HUES64 (cell line): ENCODE measurements at regions not wholly inside any gene's neighbourhood (a gene's known extent, or its start where the extent isn't known, plus 50 kb on each side); places are given as distances from the start of the nearest gene placed in this dataset.

Experiments
- H3K27ac ChIP-seq: 2 replicates; pipeline ENCODE4 v1.7.0; 2013; ENCODE audit warnings: low read depth, low read length, inconsistent platforms
- H3K27me3 ChIP-seq: 2 replicates; pipeline ENCODE4 v1.6.1; 2013; ENCODE audit warnings: mild to moderate bottlenecking, low read length; ENCODE audit not compliant: insufficient read depth
- H3K36me3 ChIP-seq: 2 replicates; pipeline ENCODE4 v1.6.1; 2013; ENCODE audit warnings: mild to moderate bottlenecking, low read length; ENCODE audit not compliant: insufficient read depth
- H3K4me1 ChIP-seq: 2 replicates; pipeline ENCODE4 v1.6.1; 2013; ENCODE audit warnings: mild to moderate bottlenecking, low read length, moderate library complexity; ENCODE audit not compliant: insufficient read depth
- H3K4me3 ChIP-seq: 2 replicates; pipeline ENCODE4 v1.5.1; 2013; ENCODE audit warnings: mild to moderate bottlenecking, low read length, moderate library complexity
- H3K9ac ChIP-seq: 2 replicates; pipeline ENCODE4 v1.6.1; 2013; ENCODE audit warnings: mild to moderate bottlenecking, low read depth, low read length
- H3K9me3 ChIP-seq: 2 replicates; pipeline ENCODE4 v1.6.1; 2013; ENCODE audit warnings: low read depth, low read length; ENCODE audit not compliant: insufficient read depth
- WGBS: fragments of 150-250, 120-280 bp; methylation state at CpG from one replicate; pipeline ENCODE4 v1.1.7; 2013; ENCODE audit warnings: missing lambda C conversion rate; 5-methylcytosine and 5-hydroxymethylcytosine counted together

DNA sequence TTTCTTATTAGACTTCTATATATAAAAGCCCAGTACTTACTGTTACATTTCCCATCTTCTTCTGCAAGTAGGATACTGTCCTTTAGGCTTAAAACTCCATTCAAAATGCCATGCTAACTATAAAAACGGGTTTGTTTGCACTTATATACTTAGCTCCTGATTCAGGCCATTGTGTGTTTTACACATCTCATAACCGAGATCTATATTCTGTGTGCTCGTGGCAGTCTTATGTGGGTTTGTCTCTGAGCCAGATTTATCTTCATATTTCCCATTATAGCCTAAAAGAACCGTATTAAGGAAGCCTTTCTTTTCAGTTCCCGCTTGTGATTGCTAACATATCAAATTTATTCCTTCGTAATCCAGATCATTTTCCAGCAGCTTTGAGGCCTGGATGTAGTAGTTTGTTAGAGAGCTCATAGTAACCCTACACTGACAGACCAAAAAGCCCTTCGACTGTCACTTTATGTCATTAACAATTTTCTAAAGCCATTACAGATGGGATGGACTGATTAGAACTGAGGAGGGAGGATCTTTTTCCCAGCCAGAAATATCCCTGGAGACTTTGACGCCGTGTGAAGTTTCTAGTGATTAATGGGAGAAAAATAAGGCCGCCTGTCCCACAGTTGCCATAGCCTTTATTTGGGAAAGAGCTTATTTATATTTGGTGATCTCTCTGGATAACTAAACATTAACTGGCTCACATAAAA lies 508.5 kb downstream of the FOXG1 start:
- H3K4me1 ChIP-seq = no peaks in the 10 kb centered on the region
- no peak overlapping the region for H3K4me3 ChIP-seq
- 88% methylated on average over 8 of the region's 10 CpGs for WGBS
- no peak overlapping the region for H3K27ac ChIP-seq
- no peak overlapping the region for H3K9ac ChIP-seq
- H3K36me3 ChIP-seq = no peaks in the 10 kb centered on the region
- H3K27me3 ChIP-seq = no peaks in the 10 kb centered on the region
- no peaks in the 10 kb centered on the region for H3K9me3 ChIP-seq

DNA sequence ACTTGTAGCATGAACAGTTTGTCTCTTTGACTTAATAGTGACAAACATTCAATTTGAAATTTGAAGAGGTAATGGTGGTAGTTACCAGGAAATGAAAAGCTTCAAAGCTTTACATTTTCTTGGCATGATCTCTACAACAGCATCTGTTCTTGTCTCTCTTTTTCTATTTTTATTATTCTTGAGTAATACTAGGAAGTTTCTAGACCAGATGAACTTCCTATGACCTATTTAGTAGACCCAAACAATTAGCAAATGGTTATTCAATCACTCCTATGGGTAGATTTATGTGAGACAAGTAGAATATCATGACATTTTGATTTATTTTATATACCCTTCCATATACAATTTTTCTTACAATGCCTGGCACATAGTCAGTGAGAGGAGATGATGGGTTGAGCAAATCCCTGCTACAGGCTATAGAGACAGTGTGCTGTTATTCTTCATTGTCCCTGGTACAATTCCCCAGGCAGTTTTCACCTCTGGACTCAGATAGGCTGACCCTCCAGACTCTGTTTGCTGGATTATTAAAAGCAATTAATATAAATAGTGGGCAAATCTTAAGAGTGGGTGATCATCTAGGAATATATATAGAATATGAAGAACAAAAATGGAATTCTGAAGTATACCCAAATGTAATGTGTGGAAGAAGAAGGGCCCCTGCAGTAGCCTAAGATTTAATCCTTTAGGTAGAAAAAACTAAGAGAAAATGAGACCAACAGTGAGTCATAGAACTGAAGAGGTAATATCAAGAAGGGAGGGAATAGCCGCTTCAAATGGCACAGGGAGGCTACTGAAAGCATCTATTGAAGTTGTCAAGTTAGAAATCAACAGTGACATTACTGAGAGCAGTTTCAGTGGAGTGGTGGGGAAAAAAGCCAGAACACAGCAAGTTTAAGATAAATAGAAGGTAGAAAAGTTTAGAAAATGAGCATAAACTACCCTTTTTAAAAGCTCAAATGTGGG lies 512.0 kb downstream of the FOXG1 start:
- no peak overlapping the region for H3K27ac ChIP-seq
- H3K27me3 ChIP-seq = no peaks in the 10 kb centered on the region
- WGBS = 89% methylated on average over 1 of the region's 1 CpG
- no peaks in the 10 kb centered on the region for H3K4me1 ChIP-seq
- no peaks in the 10 kb centered on the region for H3K9me3 ChIP-seq
- no peak overlapping the region for H3K4me3 ChIP-seq
- no peaks in the 10 kb centered on the region for H3K36me3 ChIP-seq
- H3K9ac ChIP-seq = no peak overlapping the region

DNA sequence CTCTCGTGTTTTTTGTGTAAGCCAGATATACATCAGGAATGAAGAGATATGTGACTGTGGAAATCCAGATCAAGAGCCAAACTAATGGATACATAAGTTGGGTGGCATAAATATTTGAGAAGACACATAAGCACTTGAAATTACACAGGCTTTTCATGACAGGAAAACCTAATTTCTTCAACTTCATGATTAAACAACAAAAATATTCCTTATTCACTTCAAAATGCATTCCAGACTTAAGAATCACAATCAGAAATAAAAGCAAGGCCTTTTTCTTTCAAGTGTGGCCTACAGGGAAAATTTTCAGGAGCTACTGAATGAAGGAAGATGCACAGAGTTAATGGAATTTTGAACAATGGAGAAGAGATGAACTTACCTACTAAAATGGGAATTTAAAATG lies 515.6 kb downstream of the FOXG1 start:
- Histone ChIP-seq H3K27me3 (no peaks in the 10 kb centered on the region), H3K27ac (no peak overlapping the region), H3K9ac (no peak overlapping the region), H3K9me3 (no peaks in the 10 kb centered on the region), H3K36me3 (no peaks in the 10 kb centered on the region), H3K4me1 (no peaks in the 10 kb centered on the region), H3K4me3 (no peak overlapping the region)
- WGBS = 90% methylated on average over 1 of the region's 1 CpG

DNA sequence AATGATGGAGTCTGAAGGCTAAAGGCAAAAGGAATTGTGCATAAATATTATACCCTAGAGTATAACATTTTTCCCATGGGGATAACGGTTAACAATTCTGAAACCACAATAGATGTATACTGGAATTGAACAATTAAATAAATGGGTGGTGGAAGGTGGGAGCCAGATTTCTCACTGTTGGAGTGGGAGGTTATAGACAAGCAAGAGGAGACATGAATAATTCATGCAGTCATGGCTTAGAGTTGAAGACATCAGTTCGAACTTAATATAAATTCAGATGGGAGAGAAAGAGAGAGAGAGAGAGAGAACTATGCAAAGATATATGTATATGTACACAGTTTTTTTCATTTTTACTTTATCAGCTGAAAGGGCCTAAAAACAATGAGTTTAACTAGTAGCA lies 523.9 kb downstream of the FOXG1 start:
- peaks cover 22% of the 10 kb centered on the region for H3K9me3 ChIP-seq
- no peaks in the 10 kb centered on the region for H3K27me3 ChIP-seq
- H3K9ac ChIP-seq = no peak overlapping the region
- no peak overlapping the region for H3K27ac ChIP-seq
- 94% methylated on average over 1 of the region's 2 CpGs for WGBS
- no peaks in the 10 kb centered on the region for H3K4me1 ChIP-seq
- no peaks in the 10 kb centered on the region for H3K36me3 ChIP-seq
- no peak overlapping the region for H3K4me3 ChIP-seq

DNA sequence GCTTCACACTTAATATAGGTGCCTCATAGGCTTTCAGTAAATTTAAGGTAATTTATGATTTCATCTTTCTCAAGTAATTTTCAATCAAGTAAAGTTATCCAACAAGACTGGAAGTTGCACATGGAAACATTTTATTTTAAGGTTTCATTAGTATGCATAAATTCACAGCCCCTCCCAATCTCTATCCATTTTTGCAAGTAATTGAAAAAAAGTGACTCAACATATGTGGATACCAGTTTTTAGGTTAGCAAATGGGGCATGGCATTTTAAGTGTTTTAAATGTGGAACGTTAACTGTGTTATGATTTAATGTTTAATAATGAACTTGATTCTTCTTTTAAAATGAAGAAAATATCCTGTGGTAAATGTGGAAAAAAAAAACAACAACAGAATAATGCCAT lies 532.8 kb downstream of the FOXG1 start:
- no peaks in the 10 kb centered on the region for H3K27me3 ChIP-seq
- H3K4me3 ChIP-seq = no peak overlapping the region
- WGBS = 89% methylated on average over 1 of the region's 1 CpG
- H3K27ac ChIP-seq = no peak overlapping the region
- no peaks in the 10 kb centered on the region for H3K4me1 ChIP-seq
- H3K36me3 ChIP-seq = no peaks in the 10 kb centered on the region
- no peak overlapping the region for H3K9ac ChIP-seq
- peaks cover 19% of the 10 kb centered on the region for H3K9me3 ChIP-seq

DNA sequence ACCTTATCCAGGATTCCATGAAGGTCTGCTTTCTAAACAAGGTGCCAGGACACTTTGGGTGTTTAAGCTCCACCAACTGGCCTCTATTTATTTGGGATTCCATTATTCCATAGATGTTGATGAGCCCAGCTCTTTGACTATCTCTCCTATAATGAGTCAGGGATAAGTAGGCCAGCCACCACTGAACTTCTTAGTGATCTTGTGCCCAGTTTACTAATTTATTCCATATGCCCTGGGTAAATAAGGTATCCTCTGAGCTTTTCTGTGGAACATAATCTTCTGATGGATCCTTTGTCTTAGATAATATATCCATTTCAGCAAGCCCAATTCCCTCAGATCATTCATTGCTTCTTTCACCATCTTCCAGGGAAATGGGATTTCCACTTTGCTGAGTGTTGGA lies 535.0 kb downstream of the FOXG1 start:
- no peak overlapping the region for H3K4me3 ChIP-seq
- no peaks in the 10 kb centered on the region for H3K36me3 ChIP-seq
- no peak overlapping the region for H3K27ac ChIP-seq
- H3K27me3 ChIP-seq = no peaks in the 10 kb centered on the region
- no peaks in the 10 kb centered on the region for H3K4me1 ChIP-seq
- no peaks in the 10 kb centered on the region for H3K9me3 ChIP-seq
- no peak overlapping the region for H3K9ac ChIP-seq

DNA sequence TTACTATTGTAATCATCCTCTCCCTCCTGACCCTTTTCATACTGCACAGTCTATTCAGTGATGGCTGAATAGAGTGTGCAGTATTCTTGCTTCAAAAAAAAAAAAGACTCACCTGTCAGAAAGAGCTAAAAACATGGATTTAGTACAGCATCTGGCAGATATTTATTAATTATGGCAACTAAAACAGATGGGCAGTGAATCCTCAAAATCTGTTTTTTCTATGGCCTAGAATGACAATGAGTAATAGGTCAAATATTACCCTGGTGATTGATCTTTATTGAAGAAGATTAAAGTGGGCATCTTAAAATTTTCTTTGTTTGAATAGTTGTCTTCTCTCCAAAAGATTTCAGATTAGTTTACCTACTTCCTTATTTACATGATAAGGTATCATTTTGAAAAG lies 543.6 kb downstream of the FOXG1 start:
- no peaks in the 10 kb centered on the region for H3K27me3 ChIP-seq
- H3K27ac ChIP-seq = no peak overlapping the region
- no peaks in the 10 kb centered on the region for H3K36me3 ChIP-seq
- H3K9ac ChIP-seq = no peak overlapping the region
- H3K9me3 ChIP-seq = no peaks in the 10 kb centered on the region
- no peaks in the 10 kb centered on the region for H3K4me1 ChIP-seq
- H3K4me3 ChIP-seq = no peak overlapping the region

DNA sequence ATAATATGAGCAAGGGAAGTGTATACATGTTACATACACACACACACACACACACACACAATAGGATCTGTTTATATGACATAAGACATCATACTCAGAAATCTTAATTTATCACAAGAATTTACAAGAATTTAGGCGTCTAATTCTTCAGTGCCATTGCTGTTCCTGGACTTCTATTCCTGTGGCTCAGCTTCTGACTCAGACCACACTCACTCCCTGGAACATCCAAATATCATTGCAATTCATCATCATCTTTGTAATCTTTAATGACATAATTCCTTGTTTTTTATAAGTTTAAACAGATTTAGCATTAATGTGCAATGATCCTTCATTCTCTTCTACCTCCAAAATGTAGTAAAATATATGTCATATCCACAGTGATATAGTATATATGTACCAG lies 544.2 kb downstream of the FOXG1 start:
- Histone ChIP-seq H3K27me3 (no peaks in the 10 kb centered on the region), H3K36me3 (no peaks in the 10 kb centered on the region), H3K9ac (no peak overlapping the region), H3K9me3 (no peaks in the 10 kb centered on the region), H3K27ac (no peak overlapping the region), H3K4me3 (no peak overlapping the region), H3K4me1 (no peaks in the 10 kb centered on the region)
- WGBS = 97% methylated on average over 1 of the region's 1 CpG

DNA sequence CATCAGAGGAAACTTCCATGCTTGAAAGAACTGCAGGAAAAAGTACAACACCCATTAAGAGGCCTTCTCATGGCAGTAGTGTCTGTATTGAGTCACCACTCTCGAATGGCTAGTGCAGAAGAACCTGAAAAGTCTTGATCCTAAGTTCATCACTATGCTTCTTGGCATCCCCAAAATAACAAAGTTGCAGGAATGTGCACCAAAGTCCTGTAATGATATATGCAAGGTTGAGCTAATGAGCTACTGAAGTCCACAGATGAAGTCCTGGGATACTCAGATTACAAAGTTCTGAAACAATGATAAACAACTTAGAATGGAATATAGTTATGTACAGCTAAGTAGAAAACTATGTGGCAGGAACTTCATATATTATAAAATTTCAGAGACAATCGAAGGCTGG lies 545.4 kb downstream of the FOXG1 start:
- no peaks in the 10 kb centered on the region for H3K9me3 ChIP-seq
- WGBS = 94% methylated on average over 2 of the region's 2 CpGs

DNA sequence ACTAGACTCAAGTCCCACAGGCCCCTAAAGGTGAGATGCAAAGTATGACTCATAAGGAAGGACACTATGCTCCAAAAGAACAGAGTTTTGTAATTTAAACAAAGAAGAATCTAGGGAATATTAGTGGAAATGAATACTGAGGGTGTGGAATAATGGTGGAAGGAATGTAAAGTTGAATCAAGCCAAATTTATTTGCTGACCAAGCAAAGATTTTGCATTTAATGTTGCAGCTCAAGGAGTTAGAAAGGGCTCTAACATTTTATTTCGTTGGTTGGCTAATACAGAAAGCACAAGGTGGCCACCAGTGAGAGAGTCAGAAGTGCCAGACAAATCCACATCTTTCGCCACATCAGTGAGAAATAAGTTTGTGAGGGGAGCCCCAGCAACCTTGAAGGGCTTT lies 550.3 kb downstream of the FOXG1 start:
- H3K4me3 ChIP-seq = no peak overlapping the region
- H3K36me3 ChIP-seq = no peaks in the 10 kb centered on the region
- H3K27me3 ChIP-seq = no peaks in the 10 kb centered on the region
- no peaks in the 10 kb centered on the region for H3K9me3 ChIP-seq
- 89% methylated on average over 2 of the region's 2 CpGs for WGBS
- H3K4me1 ChIP-seq = no peaks in the 10 kb centered on the region
- H3K9ac ChIP-seq = no peak overlapping the region
- H3K27ac ChIP-seq = no peak overlapping the region

More for the DNA sequence above, 545.4 kb downstream of the FOXG1 start:
- Histone ChIP-seq H3K4me1 (no peaks in the 10 kb centered on the region), H3K27ac (no peak overlapping the region), H3K9ac (no peak overlapping the region), H3K27me3 (no peaks in the 10 kb centered on the region), H3K36me3 (no peaks in the 10 kb centered on the region), H3K4me3 (no peak overlapping the region)

DNA sequence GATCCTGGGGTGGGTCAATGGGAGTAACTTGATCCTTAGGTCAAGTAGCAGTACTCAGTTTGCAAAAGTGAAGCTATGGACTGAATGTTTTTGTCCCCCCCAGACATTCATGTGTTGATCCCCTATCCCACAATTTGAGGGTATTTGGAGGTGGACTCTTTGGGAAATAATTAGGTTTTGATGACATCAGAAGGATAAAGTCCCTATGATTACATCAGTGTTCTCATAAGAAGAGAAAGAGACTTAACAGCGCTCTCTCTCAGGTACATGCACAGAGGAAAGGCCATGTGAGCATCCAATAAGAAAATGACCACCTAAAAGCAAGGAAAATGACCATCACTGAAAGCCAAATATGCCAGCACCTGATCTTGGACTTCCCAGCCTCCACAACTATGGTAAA lies 550.8 kb downstream of the FOXG1 start:
- WGBS = 94% methylated on average over 1 of the region's 1 CpG
- Histone ChIP-seq H3K36me3 (no peaks in the 10 kb centered on the region), H3K9ac (no peak overlapping the region), H3K4me1 (no peaks in the 10 kb centered on the region), H3K4me3 (no peak overlapping the region), H3K27me3 (no peaks in the 10 kb centered on the region), H3K27ac (no peak overlapping the region), H3K9me3 (no peaks in the 10 kb centered on the region)
